ENCODE measurements at regions not wholly inside any gene's neighbourhood (a gene's known extent, or its start where the extent isn't known, plus 50 kb on each side); places are given as distances from the start of the nearest gene placed in this dataset.

GRCh38 chr1:219759095-219759494, 146.2 kb upstream of the ZC3H11B start:
- CTCF ChIA-PET = interaction anchor here (0.6 to 0.7 kb wide), 2 partner anchors 342 to 676 kb away, joined by 3 read pairs; no protein-coding TSS in a partner anchor
- no peaks in the 10 kb centered on the region for H3K36me3 ChIP-seq (ENCODE audit: control insufficient read depth in 2 of 2, insufficient read depth in 1 of 2, low read length in 2 of 2)
- POLR2A ChIA-PET = no interaction called here
- no peak overlapping the region for H3K27ac ChIP-seq (ENCODE audit: extremely low read depth, low read depth, low read length)
- TF ChIP-seq ZNF354C (tag by site-specific recombination; IDR thresholded peaks at IDR 0.05; ENCODE audit: borderline replicate concordance, low read depth) = no peak
- TF ChIP-seq ZNF366 (tag by site-specific recombination; conservative IDR thresholded peaks at IDR 0.05) = peak; percentile 77
- peak; percentile 89 for TF ChIP-seq PRDM1 (tag by site-specific recombination; IDR thresholded peaks at IDR 0.05)
- no peak for TF ChIP-seq OVOL3 (tag by site-specific recombination; IDR thresholded peaks at IDR 0.05)
- H3K4me3 ChIP-seq (ENCODE audit: low read depth, low read length) = no peak overlapping the region
- H3K4me1 ChIP-seq (ENCODE audit: control insufficient read depth, insufficient read depth, low read length) = no peaks in the 10 kb centered on the region
- H3K9me3 ChIP-seq (ENCODE audit: control insufficient read depth, insufficient read depth, low read depth, low read length) = no peaks in the 10 kb centered on the region

DNA sequence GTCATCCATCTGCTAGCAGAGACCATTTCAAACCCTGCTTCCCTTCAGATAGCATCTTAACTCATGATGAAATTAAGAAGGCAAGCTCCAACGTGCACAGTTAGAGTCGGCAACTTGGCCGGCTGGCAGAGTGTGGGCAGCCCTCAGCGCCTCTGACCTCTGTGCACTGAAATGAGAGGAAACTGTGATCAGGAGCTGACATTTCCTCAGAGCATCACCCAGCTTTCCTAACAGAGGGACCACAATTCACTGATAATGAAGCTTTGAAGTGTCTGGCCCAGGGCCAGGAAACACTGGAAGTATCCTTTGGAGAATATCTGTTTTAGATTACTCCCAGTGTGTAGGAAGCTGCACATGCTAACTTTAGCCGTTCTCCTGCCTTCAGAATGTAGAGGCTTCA, 145.0 kb upstream of the ZC3H11B start:
- ChIA-PET CTCF (no interaction called here), POLR2A (no interaction called here)
- Histone ChIP-seq H3K36me3 (ENCODE audit: control insufficient read depth in 2 of 2, insufficient read depth in 1 of 2, low read length in 2 of 2) (no peaks in the 10 kb centered on the region), H3K27ac (ENCODE audit: extremely low read depth, low read depth, low read length) (no peak overlapping the region), H3K4me1 (ENCODE audit: control insufficient read depth, insufficient read depth, low read length) (no peaks in the 10 kb centered on the region), H3K4me3 (ENCODE audit: low read depth, low read length) (no peak overlapping the region), H3K9me3 (ENCODE audit: control insufficient read depth, insufficient read depth, low read depth, low read length) (no peaks in the 10 kb centered on the region)
- TF ChIP-seq SCRT1 (tag by site-specific recombination; IDR thresholded peaks at IDR 0.05; ENCODE audit: borderline replicate concordance) = no peak
- no peak for TF ChIP-seq GLI2 (tag by site-specific recombination; IDR thresholded peaks at IDR 0.05; ENCODE audit: borderline replicate concordance, low read depth)
- no peak for TF ChIP-seq GLIS1 (tag by site-specific recombination; IDR thresholded peaks at IDR 0.05)
- TF ChIP-seq, protein P1, sequence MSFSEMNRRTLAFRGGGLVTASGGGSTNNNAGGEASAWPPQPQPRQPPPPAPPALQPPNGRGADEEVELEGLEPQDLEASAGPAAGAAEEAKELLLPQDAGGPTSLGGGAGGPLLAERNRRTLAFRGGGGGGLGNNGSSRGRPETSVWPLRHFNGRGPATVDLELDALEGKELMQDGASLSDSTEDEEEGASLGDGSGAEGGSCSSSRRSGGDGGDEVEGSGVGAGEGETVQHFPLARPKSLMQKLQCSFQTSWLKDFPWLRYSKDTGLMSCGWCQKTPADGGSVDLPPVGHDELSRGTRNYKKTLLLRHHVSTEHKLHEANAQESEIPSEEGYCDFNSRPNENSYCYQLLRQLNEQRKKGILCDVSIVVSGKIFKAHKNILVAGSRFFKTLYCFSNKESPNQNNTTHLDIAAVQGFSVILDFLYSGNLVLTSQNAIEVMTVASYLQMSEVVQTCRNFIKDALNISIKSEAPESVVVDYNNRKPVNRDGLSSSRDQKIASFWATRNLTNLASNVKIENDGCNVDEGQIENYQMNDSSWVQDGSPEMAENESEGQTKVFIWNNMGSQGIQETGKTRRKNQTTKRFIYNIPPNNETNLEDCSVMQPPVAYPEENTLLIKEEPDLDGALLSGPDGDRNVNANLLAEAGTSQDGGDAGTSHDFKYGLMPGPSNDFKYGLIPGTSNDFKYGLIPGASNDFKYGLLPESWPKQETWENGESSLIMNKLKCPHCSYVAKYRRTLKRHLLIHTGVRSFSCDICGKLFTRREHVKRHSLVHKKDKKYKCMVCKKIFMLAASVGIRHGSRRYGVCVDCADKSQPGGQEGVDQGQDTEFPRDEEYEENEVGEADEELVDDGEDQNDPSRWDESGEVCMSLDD (tag by site-specific recombination; IDR thresholded peaks at IDR 0.05) = no peak
- no peak for TF ChIP-seq ZBTB17 (tag by site-specific recombination; IDR thresholded peaks at IDR 0.05)

- CTCF ChIA-PET = no interaction called here
These were observed 142.3 kb upstream of the ZC3H11B start for GRCh38 chr1:219755234-219755633.

More at GRCh38 chr1:219755234-219755633, 142.3 kb upstream of the ZC3H11B start:
- POLR2A ChIA-PET = no interaction called here
- H3K36me3 ChIP-seq (ENCODE audit: control insufficient read depth in 2 of 2, insufficient read depth in 1 of 2, low read length in 2 of 2) = no peaks in the 10 kb centered on the region
- no peak overlapping the region for H3K27ac ChIP-seq (ENCODE audit: extremely low read depth, low read depth, low read length)
- no peaks in the 10 kb centered on the region for H3K9me3 ChIP-seq (ENCODE audit: control insufficient read depth, insufficient read depth, low read depth, low read length)
- TF ChIP-seq ZNF366 (tag by site-specific recombination; conservative IDR thresholded peaks at IDR 0.05) (no peak), BCL11A (tag by site-specific recombination; IDR thresholded peaks at IDR 0.05; ENCODE audit: low read depth) (no peak), BCL11B (tag by site-specific recombination; IDR thresholded peaks at IDR 0.05; ENCODE audit: low read depth) (no peak), HOXC10 (CRISPR knock-in tag; IDR thresholded peaks at IDR 0.05) (no peak), SP3 (tag by site-specific recombination; IDR thresholded peaks at IDR 0.05) (no peak), ZNF146 (tag by site-specific recombination; IDR thresholded peaks at IDR 0.05) (no peak), ZNF513 (tag by site-specific recombination; IDR thresholded peaks at IDR 0.05) (no peak), ZNF580 (tag by site-specific recombination; IDR thresholded peaks at IDR 0.05) (no peak), ZBTB11 (tag by site-specific recombination; conservative IDR thresholded peaks at IDR 0.05; ENCODE audit: low read depth) (no peak), ZNF701 (tag by site-specific recombination; IDR thresholded peaks at IDR 0.05) (no peak)
- TF ChIP-seq, protein P2, sequence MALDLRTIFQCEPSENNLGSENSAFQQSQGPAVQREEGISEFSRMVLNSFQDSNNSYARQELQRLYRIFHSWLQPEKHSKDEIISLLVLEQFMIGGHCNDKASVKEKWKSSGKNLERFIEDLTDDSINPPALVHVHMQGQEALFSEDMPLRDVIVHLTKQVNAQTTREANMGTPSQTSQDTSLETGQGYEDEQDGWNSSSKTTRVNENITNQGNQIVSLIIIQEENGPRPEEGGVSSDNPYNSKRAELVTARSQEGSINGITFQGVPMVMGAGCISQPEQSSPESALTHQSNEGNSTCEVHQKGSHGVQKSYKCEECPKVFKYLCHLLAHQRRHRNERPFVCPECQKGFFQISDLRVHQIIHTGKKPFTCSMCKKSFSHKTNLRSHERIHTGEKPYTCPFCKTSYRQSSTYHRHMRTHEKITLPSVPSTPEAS (tag by site-specific recombination; IDR thresholded peaks at IDR 0.05) = no peak
- no peaks in the 10 kb centered on the region for H3K4me1 ChIP-seq (ENCODE audit: control insufficient read depth, insufficient read depth, low read length)
- no peak overlapping the region for H3K4me3 ChIP-seq (ENCODE audit: low read depth, low read length)
